ENCODE measurements at regions not wholly inside any gene's neighbourhood (a gene's known extent, or its start where the extent isn't known, plus 50 kb on each side); places are given as distances from the start of the nearest gene placed in this dataset.

DNA sequence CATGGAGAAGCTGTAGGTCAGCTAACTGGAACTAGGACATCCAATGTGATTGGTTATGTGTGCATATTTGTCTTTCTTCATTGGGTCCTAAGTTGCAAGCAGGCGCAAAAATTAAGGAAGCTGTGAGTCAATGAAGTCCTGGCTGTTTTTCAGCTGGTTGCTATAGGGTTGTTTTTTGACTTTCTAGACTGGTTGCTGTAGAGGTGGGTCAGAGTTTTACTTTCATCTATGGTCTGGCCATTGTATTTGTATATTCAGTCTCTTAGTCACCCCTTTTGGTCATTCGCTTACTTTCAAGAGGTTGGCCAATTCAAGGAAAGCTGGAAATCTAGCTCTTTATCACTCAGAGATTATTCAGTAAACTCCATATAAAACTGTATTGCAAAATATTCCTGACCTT is 62.0 kb upstream of the AMZ2 start:
- DNase-seq = no peak

GRCh38 chr17:68190495-68190894 is 57.3 kb upstream of the AMZ2 start:
- DNase-seq = no peak

- DNase-seq = no peak
These were observed 52.0 kb upstream of the AMZ2 start for GRCh38 chr17:68195667-68196393.

DNA sequence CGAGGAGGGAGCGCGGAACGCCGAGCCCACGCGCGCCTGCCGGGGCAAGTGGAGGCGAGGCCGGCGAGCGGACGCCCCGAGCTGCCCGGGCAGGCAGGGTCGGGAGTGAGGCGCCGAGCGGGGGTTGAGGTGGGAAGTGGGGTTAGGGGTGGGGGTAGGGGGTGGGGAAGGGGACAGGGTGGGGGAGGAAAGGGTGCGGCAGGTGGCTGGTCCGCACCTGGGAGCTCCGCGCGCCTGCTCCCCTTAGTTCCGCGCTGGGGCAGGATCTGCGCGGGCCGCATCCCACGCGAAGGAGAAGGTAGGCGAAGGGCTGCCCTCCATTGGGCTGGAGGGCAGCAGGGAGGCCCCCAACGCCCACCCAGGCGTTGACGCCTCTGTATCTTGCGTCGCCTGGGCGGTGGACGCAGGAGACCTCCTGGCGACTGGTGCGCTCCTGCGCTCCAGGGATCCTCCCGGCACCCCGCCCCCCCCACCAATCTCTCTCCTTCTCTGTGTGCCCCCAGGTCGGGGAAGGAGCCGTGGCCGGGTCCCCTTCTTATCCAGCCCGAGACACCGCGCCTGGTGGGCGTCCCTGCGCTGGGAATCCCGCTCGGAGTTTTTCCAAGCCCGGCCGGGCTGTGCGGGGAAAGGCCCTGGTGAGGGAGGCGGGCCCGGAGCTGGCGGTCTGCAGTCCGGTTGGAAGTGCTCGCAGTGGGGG is 51.3 kb upstream of the AMZ2 start:
- no peak for DNase-seq

- DNase-seq = no peak
These were observed 50.5 kb upstream of the AMZ2 start for GRCh38 chr17:68197091-68197996.

- no peak for DNase-seq
These were observed 49.6 kb upstream of the AMZ2 start for GRCh38 chr17:68197997-68198930.
